Renal pelvis (tissue), 1 donor: ENCODE measurements at regions not wholly inside any gene's neighbourhood (a gene's known extent, or its start where the extent isn't known, plus 50 kb on each side); places are given as distances from the start of the nearest gene placed in this dataset.
"Not testable (repeated sequence)": the region's sequence is repeated elsewhere in the genome, so short reads cannot be mapped to it uniquely, and the experiment has no call there.

ENCODE experiments used
- DNase-seq: peaks from one replicate; pipeline ENCODE4 v3.0.0-alpha.2; 2013

DNA sequence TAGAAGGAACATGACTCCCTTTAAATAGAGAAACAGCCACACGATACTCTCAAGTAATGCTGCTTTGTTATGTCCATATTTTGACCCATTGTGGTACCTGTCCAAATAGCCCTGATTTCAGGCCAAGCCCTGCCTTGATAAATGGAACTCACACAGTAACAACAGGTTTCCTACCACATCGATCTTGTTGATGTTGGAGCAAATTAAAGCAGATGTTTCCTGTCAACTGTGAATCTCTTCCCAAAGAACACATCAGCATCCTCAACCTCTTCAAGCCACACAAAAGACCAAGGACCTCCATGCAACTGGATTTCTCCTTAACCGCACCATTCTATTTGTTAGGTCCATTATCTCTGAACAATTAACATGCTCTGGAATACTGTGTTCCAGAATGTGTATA is 109.5 kb downstream of the FOXD4L6 start:
- DNase-seq = not testable (repeated sequence)

DNA sequence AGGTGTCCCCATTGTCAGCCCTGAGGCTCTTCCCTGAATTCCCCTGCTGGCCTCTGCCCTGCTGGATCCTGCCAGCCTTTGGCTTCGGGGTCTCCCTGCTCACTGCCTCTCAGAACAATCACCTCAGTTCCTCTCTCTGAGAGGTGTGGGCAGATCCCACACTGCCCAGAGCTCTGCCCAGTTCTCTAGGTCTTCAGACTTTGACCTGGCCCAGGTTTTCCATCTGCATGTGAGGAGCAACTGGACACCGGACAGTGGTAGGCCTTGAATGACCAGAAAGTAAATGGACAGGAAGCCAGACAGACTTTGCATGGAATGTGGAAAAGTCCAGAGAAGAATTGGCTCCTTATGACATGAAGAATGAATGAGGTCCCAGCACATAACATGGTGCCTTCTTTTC is 111.8 kb downstream of the FOXD4L6 start:
- not testable (repeated sequence) for DNase-seq

DNA sequence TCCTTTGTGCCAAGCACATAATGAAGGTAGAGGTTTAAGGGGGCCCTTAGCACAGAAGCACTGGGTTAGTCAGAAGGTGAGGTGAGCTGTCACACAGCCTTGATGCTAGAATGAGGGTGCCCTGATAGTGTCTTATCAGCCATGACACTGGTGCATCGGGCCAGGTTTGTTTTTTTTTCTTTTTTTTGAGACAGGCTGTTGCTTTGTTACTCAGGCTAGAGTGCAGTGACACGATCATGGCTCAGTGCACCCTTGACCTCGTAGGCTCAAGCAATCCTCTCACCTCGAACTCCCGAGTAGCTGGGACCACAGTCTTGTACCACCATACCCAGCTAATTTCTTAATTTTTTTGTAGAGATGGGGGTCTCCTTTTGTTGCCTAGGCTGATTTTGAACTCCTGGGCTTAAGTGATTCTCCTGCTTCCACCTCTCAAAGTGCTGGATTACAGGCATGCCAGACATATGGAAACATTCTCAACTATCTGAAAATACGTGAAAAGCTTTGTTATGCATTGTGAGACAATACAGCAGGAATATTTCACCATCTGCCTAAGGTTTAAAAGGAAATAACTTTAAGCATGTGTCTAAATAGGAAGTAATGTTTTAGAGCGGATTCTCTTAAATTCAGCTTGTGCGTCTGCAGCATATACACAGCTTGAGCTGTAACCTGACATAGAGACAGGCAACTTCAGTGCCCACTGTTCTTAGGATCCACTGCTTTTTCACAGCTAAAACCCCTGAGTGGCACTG is 128.4 kb downstream of the FOXD4L6 start:
- not testable (repeated sequence) for DNase-seq

DNA sequence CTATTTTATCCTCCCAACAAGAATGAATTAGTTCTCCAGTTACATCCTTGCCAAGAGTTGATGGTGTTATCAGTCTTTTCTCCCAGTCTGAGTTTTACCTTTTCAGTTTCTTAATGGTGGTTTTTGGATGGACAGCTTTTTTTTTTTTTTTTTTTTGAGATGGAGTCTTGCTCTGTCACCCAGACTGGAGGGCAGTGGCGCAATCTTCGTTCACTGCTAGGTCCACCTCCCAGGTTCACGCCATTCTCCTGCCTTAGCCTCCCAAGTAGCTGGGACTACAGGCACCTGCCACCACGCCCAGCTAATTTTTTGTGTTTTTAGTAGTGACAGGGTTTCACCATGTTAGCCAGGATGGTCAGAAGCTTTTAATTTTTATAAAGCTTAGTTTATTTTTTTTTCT is 133.0 kb downstream of the FOXD4L6 start:
- not testable (repeated sequence) for DNase-seq

DNA sequence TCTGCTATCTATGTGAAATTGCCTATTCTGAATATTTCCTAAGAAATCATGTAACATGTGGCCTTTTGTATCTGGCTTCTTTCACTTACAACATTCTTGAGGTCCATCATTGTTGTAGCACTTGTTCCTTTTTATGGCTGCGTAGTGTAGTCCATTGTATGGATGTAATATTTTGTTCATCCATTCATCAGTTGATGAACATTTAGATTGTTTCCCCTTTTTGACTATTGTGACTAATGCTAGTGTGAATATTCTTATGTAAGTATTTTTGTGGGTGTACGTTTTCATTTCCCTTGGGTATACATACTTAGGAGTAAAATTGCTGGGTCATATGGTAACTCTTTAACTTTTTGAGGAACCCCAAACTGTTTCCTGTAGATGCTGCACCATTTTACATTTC is 134.6 kb downstream of the FOXD4L6 start:
- DNase-seq = not testable (repeated sequence)

DNA sequence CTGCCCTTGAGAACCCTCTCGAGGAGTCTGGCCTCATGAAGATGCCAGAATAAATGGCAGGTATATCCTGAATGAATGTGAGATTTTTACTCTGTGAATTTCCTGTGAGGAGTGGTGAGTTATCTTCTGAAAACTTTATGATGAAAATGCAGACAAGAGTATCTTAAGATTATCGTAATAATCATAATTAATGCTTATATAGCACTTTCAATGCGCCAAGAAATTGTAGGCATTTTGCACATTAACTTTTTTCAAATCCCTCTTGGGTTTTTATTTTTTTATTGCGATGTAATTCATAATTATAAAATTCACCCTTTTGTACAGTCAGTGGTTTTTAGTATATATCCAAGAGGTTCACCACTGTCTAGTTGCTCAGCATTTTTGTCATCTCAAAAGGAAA is 135.1 kb downstream of the FOXD4L6 start:
- not testable (repeated sequence) for DNase-seq

DNA sequence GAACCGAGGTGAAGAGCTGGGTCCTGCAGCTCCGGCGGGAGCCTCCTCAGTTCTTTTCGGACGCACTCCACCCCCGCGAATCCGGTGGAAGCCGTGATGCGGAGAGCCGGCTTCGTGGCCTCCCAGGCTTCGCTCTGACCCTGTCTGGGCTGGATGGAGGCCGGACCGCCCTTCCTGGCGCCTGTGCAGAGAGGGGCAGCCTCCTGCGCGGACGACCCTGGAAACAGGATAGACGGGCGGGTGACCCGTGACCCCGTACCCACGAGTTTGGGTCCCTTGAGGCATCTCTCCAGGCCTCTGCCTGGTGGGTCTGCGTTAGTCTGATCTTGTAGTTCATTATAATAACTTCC is 136.0 kb downstream of the FOXD4L6 start:
- DNase-seq = peak; percentile 36

DNA sequence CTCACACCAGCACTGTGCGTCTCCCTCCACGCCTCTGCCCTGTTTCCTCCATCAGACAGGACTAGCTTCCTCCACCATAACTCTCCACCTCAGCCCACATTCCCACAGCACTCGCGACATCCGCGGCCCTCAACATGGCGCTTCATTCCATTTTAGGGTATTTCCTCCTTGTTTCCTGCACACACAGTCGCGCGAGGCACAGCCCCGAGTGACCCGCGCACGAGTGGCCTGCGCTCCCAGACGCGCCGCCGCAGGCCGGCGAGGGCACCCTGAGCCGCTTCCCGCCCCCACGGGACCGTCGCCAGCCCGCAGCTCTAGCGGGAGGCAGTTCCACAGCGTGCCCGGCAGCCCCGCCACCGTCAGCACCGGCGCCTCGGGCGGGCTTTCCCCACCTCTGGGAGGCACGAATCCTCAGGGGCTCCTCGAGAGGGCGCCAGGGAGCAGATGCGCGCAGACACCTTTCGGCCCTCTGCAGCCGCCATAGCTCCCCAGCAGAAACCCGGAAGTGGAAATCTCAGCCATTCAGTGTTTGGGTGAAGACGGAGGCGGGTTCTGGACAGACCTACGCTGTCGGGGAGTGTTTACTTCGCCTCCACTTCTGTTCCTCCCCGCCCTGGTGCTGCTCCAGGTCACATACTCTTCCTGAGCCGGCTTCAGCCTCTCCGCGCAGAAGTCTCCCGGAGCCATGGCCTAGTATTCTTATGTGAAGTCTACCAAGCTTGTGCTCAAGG is 136.6 kb downstream of the FOXD4L6 start:
- DNase-seq = peak; percentile 97

DNA sequence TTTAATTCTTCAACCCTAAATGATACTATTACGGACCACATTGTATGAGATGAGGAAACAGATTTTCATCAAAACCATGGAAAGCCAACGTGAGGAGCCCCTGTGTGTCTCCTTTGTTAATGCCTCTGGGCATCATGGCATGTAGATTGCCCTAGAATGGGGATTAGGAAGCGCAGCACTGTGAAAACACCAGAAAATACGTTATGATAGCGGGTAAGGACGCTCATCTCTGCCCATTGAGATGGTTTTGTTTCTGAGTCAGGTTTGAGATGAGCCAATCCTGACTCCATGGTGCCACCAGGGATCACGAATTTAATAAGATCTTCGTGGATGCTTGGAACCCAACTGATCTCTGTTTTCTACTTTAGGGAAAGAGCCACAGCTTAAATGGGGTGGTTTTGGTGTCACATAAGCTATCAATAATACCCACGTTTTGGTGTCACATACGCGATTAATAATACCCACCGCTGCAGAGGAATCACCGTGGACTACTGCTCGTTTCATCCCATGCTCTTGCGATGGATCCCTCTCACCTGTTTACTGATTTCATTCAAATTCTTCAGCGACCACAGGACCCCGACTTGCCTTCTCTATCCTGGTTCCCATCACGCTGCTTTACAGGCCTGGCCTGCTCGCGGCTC is 137.3 kb downstream of the FOXD4L6 start:
- not testable (repeated sequence) for DNase-seq

DNA sequence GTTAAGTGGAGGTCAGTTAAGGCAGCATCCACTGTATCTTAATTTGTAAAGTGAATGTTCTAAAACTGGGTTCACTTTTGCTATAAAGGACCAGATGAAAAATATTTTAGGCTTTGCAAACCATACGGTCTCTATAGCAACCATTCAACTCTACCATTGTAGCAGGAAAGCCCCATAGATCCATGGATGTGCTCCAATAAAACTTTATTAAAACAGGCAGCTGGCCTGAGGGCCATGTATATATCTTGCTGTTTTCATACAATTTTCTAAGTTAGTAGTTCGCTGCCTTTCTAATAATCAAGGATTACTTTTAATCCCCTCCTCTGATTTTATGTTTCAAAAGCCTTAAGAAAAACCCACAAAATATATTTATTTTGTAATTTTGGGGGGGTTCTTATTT is 142.1 kb downstream of the FOXD4L6 start:
- DNase-seq = not testable (repeated sequence)

DNA sequence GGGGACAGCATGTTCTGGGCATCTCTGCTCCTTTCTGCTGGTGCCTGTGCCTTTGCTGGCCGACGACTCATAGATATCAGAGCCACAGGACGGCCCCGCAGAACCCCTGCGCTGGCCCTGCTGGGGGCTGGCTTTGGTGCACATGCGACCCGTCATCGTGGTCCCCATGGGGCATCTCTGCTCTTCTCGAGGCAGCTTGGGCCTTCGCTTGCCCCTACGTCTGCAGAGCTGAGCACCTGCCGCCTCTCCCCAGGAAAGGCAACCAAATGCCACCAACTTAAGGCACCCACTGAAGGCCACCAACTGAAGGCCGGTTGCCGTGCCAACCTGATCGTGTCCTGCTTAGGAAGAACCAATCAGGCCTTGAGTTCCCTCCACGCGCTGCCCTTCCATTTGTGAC is 153.1 kb downstream of the FOXD4L6 start:
- DNase-seq = not testable (repeated sequence)

DNA sequence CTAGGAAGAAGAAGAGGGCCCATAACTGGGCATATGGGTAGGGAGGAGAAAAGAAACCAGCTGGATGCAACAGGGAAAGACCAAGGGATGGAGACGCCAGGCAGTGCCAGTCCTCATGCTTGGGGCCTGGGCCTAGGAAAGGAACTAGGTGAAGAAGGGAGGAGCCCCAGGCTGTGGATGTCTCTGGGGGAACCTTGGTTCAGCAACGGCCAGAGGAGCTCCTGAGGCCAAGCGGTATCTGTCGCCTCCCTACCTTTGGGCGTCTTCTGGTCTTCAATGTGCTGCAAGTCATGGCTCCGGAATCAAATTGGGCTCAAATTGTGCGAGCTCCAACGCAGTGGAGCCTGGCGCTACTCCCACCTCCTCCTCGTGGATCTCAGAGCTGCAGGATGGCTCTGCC is 153.6 kb downstream of the FOXD4L6 start:
- DNase-seq = not testable (repeated sequence)

DNA sequence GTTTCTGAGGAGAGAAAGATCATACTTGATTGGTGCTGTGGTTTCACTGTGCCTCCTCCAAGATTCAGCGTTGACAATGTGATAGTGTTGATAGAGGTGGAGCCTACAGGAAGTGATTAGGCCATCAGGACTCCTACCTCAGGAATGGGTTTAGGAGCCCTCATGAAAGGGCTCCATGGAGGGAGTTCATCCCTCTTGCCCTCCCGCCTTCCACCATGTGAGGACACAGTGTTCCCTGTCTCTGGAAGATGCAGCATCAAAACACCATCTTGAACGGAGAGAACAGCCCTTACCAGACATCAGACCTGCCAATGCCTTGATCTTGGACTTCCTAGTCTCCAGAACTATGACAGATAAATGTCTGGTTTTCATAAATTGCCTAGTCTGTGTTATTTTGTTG is 156.7 kb downstream of the FOXD4L6 start:
- DNase-seq = not testable (repeated sequence)

DNA sequence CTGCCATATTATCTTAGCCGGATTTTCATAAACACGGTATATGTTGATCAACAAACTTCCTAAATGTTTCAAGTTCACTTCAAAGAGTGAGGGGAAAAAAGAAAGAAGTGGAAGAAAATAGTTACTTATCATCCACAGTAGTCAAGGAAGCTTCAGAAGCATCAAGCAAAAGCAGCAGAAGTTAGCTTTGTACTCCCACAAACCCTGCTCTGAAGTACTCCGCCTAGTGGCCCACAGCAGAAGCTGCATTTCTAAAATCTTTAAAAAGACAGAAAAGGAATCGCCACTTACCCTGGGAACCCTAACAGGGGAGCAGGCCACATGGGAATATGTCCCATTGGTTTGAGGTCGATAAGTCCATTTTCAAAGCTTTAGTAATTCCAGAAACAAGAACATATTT is 158.1 kb downstream of the FOXD4L6 start:
- DNase-seq = not testable (repeated sequence)

DNA sequence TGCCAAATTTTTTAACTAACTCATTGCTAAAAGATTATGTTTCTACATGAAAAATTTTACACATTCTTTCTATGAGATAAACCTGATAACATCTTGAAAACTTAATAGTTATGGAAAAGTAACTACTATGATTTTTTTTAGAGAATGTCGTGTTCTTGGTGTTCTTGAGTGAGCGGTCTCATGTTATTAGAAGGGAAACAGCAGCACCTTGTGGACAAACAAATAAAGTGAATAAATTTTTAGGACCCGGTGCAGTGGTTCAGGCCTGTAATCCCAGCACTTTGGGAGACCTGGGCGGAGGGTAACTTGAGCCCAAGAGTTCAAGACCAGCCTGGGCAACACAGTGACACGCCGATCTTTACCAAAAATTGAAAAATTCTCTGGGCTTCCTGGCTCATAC is 166.0 kb downstream of the FOXD4L6 start:
- DNase-seq = not testable (repeated sequence)

DNA sequence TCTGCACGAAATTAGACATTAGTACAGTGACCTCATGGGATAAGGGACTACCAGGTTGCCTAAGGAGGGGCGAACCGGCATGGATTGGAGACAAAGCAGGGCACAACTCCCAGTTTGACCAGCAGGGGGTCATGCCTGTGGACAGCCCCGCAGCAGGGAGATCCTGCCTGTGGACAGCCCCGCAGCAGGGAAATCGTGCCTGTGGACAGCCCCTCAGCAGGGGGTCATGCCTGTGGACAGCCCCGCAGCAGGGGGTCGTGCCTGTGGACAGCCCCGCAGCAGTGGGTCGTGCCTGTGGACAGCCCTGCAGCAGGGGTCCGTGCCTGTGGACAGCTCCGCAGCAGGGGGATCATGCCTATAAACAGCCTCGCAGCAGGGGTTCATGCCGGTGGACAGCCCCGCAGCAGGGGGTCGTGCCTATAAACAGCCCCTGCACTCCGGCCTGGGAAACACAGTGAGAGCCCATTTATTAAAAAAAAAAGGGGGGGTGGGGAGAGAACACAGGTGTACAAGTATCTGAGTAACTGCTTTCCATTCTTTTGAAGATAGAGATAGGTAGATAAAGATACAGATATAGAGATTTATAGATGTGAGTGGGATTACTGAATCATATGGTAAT is 176.5 kb downstream of the FOXD4L6 start:
- DNase-seq = not testable (repeated sequence)

DNA sequence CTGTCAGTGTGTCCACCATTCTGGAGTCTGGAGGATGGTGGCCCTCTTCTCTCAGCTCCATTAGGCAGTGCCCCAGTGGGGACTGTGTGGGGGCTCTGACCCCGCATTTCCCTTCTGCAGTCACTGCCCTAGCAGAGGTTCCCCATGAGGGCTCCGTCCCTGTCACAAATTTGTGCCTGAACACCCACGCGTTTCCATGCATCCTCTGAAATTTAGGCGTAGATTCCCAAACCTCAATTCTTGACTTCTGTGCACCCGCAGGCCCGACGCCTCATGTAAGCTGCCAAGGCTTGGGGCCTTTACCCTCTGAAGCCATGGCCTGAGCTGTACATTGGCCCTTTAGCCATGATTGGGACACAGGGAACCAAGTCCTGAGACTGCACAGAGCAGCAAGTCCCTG is 182.3 kb downstream of the FOXD4L6 start:
- not testable (repeated sequence) for DNase-seq

DNA sequence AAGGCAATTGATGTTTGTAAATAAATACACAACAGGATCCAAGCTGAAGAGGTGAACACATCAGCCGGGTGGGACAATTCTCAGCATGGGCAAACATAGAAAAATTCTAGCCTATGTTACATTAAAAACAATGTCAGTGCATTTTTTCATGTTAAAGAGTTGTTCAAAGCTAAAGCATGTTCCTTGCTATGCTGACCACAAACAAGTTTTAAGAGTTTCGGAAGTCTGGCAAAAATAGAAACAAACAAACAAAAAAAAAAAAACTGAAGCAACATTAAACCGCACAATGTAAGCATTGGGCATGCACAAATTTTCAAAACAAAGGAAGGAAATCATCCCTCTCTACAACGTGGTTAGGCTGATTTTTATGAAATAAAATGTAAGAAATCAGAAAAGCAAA is 185.8 kb downstream of the FOXD4L6 start:
- not testable (repeated sequence) for DNase-seq

DNA sequence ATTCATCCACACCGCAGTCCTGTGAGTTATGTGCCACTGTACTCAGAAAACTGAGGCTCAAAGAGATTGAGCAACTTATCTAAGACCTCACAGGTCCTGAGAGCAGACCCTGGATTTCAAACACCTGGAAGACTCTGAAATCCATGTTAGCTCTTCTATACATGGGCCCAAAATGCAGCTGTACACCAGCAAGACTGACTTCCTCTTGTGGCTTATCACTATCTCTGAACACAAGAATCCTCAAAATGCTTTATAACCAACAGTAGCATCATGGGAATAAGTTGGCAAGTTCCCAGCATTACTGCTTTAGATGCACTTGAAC is 188.6 kb downstream of the FOXD4L6 start:
- DNase-seq = not testable (repeated sequence)

DNA sequence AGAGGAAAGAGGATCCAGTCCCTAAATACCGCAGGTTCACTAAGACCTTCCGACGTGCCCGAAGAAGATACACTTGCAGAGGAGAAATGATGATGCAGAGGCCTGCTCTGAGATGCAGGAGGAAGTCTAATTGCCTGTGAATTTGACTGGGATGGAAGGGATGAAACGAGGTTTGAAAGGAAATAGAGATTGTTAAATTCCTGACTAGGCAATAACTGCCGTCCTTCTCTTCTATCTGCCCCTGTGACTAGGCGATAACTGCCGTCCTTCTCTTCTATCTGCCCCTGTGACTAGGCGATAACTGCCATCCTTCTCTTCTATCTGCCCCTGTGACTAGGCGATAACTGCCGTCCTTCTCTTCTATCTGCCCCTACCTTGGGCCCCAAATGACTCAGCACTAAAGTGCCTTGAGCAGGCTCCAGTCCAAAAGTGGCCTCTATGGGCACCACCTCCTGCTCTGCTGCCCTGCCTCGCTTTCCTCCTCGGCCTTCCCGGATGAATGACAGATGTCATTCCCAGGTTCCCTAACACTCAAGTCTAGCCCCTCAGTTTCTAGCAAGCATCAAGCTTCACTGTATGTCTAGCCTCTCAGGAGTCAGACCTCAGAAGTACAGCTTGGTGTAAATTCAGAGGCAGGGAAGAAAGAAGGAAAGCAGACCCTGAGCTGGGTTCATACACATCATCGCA is 189.1 kb downstream of the FOXD4L6 start:
- not testable (repeated sequence) for DNase-seq

DNA sequence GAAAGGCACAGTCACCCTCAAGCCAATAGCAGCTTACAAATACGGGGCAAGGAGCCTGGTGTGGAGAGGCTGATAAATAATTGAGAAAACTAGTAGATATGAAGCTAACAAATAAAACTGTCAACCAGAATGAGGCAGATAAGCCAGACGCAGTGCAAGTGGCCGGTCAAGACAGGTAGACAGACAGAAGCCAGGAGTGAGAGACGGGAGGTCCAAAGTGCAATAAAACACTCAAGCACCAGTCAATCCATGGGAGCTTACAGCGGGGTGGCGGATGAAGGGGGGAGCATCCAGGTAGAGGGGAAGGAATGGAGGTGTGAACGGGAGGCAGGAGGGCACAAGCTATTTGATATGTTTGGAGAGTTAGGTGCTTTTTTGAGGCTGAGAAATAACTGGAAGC is 193.1 kb downstream of the FOXD4L6 start:
- no peak for DNase-seq

DNA sequence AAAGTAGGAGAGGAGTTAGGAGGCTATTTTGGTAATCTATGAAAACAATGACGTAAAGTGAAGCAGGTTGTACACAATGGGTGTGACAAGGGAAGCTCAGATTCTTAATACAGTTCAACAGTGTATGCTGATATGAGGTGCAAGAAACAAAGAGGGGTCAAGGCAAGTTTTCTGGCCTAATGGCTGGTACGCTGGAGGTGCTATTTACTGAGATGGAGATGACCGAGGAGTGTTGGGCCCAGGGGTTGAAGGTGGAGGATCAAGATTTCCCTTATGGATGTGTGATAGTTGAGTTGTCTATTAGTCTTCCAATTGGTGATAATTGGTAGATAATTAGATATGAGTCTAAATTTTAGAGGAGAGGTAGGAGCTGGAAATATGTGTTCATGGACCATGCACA is 194.0 kb downstream of the FOXD4L6 start:
- DNase-seq = not testable (repeated sequence)
